Lower leg skin (tissue), 3 donors: ENCODE measurements at regions not wholly inside any gene's neighbourhood (a gene's known extent, or its start where the extent isn't known, plus 50 kb on each side); places are given as distances from the start of the nearest gene placed in this dataset.

Experiments
- CTCF ChIP-seq, 3 donors: fragments of 450-650 bp; IDR thresholded peaks; one replicate each; pipeline ENCODE4 v1.5.1; 2016; ENCODE audit warnings: antibody characterized with exemption in 3 of 3, mild to moderate bottlenecking in 3 of 3, moderate library complexity in 2 of 3
- POLR2A ChIP-seq, 2 donors: fragments of 450-650 bp; IDR thresholded peaks; one replicate each; pipeline ENCODE4 v1.6.1; 2016 to 2017; ENCODE audit warnings: antibody characterized with exemption in 2 of 2, mild to moderate bottlenecking in 1 of 2, moderate library complexity in 1 of 2

- TF ChIP-seq CTCF (IDR thresholded peaks at IDR 0.05) (no peak), POLR2A (IDR thresholded peaks at IDR 0.05) (no peak)
Observed at GRCh38 chr9:89884356-89885083, 279.7 kb downstream of the GADD45G start.
